ACHN (cell line): ENCODE measurements at regions not wholly inside any gene's neighbourhood (a gene's known extent, or its start where the extent isn't known, plus 50 kb on each side); places are given as distances from the start of the nearest gene placed in this dataset.

Experiments used
- DNase-seq: peaks from one replicate; pipeline ENCODE4 v3.0.0-alpha.2; 2015
- in situ Hi-C: cut with HindIII; loops from 2 replicates; pipeline ENCODE4 v1.10.0; 2017; ENCODE audit warnings: low sequenced_read_pairs, low pct_ligation_motif_present, low pct_unique_long_range_greater_than_20kb

DNA sequence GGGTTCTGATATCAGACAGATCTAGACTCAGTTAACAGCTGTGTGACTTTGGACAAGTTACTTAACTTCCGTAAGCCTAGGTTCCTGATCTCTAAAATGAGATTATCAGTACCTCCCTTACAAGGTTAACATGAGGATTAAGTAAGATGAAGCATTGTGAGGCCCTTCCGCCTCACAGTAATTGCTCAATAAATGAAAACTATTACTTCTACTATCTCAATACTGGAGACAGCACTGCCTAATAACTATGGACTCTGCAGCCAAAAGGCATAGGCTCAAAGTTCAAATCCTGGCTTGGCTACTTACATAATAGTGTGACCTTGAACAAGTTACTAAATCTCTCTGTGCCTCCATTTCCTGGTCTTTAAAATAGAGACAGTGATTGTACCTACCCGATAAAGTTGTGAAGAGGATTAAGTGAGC, 82.0 kb upstream of the ATP11B start:
- no peak for DNase-seq
- in situ Hi-C loops: no loop called here

DNA sequence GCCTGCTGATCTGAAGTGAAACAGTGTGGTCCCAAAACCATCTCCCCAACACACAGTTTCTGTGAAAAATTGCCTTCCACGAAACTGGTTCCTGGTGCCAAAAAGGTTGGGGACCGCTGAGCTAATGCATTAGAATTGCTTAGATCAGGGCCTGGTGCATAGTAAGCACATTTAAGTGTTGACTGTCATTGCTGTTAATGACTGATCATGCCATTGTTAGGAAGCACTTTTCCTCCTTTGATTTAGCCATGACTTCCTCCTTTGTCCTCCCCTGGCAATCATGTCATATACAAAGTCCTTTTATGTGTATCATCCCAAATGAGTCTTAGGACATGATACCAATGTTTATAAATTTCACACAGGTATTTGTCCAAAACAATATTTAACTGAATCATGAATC, 81.5 kb upstream of the ATP11B start:
- no peak for DNase-seq
- in situ Hi-C loops: no loop called here

DNA sequence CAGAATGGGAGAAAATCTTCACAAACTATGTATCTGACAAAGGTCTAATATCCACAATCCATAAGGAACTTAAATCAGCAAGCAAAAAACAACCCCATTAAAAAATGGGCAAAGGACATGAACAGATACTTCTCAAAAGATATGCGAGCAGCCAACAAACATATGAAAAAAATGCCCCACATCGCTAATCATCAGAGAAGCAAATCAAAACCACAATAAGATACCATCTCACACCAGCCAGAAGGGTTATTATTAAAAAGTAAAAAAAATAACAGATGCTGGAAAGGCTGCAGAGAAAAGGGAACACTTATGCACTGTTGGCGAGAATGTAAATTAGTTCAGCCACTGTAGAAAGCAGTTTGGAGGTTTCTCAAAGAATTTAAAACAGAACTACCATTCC, 80.2 kb upstream of the ATP11B start:
- in situ Hi-C loops: no loop called here

DNA sequence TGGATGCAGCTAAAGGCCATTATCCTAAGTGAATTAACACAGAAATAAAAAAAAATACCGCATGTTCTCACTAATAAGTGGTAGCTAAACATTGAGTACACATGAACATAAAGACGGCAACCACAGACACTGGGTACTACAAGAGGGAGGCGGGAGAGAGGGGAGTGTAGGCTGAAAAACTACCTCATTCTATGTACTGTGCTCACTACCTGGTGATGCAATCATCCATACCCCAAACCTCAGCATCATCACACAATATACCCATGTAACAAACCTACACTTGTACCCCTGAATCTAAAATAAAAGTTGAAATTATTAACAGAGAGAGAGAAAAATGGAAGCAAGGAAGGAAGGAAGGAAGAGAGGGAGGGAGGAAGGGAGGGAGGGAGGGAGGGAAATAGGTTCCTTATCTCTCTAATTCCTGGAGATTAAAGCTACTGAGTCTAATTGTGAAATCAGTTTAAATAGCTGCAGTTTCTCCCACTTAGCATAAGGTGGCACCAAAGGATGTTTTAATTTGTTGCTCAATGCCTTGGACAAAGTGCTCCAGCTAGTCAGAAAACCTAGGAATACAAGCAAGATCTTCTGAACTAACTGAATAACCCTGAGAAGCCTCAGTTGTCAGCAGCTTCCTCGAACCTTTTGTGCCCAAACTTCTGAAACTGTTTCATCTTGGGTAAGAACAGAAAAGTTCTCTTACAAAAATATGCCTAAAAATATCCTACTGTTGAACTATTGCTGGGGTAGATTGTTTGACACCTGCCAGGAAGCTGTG, 79.4 kb upstream of the ATP11B start:
- in situ Hi-C loops: no loop called here
- DNase-seq: peak; percentile 64

More for the DNA sequence above, 80.2 kb upstream of the ATP11B start:
- DNase-seq: no peak

DNA sequence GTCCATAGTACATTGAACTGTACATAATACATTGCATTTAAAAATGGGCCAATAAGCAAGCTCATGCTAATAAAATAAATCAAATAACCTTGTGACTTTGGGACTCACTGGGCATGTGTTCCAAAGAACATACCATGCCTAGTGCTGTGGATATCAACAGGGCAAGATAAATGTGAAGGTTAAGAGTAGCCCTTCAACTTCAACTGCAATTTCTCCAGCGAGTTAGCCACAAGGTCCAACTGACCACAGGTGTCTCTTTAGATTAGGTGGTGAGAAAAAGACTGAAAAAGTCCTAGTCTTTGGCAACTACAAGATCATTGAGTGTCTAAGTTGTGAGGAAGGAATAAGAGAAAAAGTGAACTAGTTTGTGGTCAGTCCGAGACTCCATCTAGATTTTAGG, 78.3 kb upstream of the ATP11B start:
- no peak for DNase-seq
- in situ Hi-C loops: no loop called here

DNA sequence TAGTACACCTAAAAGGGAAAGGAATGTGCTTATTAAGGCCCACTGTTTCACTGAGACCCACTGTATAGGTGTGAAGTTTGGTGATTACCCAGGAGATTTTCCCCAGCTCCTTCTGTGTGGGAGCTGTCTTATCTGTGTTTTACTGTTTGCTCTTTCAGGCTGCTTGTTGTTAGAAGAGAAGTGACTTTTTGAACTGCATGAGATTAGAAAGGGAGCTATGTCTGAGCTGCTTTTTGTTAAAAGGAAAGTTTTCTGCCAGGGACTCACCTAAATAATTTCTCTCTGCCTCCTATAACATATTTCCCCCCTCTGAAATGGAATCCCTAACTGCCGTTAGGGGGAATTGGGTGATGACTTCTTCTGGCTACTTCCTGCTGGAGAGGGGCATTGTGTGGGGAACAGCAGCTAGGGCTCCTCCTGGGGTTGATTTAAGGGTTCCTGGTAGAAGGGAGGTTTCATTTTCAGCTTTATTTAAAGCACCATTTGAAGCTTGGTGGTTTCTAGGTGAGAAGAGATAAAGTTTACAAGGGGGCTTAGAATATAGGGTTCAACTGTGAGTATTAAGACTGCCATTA, 77.1 kb upstream of the ATP11B start:
- in situ Hi-C loops: no loop called here
- DNase-seq: no peak

DNA sequence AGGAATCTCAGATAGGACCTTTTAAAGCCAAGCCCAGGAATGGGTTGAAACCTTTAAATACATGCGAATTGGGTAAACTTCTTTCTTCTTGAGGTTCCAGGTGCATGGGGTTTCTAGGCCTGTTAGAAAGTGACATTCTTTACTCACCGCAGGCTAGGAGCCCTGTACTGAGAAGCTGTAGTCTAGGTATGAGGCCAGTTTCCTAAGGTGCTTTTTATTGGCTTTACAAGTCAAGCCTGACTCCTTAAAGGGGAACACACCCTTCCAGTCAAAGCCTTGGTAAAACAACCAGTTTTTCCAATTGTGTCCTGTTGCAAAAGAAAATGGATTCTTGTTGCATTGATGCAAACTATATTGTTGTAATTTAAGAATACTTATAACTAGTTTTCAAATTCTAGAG, 76.1 kb upstream of the ATP11B start:
- DNase-seq: no peak
- in situ Hi-C loops: no loop called here

DNA sequence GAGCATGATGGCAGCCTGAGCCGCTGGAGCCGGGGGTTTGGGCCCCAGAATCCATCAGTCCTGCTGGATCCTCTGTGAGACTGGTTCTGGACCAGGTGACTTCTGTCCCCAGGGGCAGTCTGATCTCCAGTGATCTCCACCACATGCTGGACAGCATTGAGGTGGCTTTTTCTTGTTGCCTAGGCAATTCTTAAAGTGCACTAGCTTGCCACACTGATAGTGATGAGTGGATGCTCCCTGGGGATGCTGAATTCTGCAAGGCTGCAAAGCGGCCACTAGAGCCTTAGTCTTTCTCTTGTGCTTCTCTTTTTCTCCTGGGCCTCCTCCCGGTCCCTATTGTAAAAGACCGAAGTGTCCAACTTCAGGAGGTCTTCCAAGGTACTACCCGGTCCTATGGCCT, 70.4 kb upstream of the ATP11B start:
- DNase-seq: no peak
- in situ Hi-C loops: no loop called here

DNA sequence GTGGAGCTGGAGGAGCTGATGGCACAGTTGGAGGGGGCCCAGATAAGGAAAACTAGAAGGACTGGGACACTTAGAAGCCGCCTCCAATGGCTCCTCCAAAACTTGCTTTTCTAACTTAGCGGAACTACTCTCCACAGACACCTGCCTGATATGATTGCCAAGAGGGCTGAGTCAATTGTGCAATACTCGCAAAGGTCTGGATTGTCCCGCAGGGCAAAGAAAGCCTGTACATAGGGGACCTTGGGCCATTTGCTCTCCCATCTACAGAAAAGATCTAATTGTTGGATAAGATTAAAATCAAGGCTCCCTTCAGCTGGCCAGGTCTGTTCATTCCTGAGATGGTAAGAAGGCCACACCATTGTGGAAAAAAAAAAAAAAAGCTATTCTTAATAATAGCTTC, 69.7 kb upstream of the ATP11B start:
- in situ Hi-C loops: no loop called here
- DNase-seq: no peak

DNA sequence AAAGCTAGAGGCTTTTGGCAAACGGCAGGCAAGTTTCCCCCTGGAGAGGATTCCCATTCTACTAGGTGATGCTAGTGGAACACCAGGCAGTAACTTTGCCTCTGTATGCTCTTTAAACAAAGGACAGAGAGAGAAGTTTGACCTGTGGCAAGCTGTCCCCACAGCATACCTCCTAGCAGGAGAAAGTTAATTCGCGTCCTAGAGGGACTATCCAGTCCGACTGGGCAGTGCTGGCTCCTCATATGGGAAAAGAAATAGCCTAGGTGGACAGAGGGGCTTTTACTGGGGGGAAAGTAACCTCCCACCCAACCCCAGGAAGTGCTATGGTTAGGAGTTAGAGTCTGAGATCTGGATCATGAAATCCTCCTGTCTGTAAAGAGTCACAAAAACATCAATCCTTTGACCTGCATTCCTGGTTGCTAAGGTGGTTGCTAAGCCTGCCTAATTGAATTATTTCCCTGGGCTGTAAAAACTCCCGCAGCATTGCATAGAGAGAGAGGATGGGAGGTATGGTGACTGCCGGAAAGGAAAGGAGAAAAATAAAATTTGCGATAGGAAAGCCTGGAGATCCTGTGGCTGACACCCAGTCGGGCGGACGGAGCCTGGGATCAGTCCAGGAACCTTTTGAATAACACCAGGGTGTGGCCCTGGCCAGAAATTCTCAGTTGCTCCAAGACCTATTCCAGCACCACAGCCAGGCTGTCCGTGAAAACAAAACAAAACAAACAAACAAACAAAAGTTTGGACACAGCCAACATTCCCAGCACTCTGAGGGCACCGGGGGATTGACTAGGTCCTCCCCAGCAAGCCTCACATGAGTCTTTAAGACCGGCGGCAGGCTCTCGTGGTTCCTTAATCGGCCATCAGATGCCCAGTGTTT, 67.7 kb upstream of the ATP11B start:
- no peak for DNase-seq

DNA sequence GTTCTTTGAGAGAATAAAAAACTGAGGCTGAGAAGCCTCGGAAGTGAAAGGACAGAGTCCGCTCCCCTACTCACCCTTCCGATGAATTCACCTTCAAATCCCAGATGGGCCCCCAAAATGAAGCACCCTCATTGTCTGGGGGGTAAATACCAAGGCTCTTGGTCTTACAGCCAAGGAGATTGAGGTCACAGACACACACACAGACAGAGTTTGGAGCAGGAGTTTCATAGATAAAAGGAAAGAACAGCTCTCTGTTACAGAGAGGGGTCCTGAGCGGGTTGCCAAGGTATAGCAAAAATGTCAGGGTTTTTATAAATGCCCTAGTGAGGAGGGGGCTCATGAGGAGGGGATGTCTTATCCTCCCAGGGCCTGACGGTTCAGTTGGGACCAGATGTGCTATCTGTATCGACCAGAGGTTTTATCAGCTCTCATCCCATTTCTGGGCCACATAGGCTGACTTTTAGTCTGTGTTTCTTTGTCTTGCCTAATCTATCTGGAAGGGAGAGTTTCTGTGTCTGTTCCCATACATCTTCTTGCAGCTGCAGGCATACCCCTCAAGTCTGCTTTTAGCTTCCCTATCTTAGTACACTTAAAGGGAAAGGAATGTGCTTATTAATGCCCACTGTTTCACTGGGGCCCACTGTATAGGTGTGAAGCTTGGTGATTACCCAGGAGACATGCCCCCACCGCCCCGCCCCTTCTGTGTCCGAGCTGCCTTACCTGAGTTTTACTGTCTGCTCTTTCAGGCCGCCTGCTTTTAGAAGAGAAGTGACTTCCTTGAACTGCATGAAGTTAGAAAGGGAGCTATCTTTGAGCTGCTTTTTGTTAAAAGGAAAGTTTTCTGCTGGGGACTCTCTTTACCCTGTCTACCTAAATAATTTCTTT, 66.8 kb upstream of the ATP11B start:
- DNase-seq: no peak
- in situ Hi-C loops: no loop called here

More for the DNA sequence above, 67.7 kb upstream of the ATP11B start:
- in situ Hi-C loops: no loop called here

DNA sequence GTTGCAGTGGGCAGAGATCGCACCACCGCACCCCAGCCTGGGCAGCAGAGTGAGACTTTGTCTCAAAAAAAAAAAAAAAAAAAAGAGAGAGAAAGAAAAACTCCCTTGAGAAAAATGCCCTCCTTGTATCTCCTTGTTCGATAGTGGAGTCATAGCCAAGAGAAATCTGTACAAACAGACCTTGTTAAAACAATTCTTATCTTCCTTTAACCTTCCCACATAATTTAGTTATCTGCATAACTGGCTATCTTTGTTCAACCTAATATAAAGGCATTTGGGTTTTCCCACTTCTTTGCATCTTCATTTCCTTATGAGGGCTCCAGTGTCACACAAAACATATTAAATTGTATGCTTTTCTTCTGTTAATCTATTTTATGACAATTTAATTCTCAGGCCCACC, 65.1 kb upstream of the ATP11B start:
- in situ Hi-C loops: no loop called here
- no peak for DNase-seq

DNA sequence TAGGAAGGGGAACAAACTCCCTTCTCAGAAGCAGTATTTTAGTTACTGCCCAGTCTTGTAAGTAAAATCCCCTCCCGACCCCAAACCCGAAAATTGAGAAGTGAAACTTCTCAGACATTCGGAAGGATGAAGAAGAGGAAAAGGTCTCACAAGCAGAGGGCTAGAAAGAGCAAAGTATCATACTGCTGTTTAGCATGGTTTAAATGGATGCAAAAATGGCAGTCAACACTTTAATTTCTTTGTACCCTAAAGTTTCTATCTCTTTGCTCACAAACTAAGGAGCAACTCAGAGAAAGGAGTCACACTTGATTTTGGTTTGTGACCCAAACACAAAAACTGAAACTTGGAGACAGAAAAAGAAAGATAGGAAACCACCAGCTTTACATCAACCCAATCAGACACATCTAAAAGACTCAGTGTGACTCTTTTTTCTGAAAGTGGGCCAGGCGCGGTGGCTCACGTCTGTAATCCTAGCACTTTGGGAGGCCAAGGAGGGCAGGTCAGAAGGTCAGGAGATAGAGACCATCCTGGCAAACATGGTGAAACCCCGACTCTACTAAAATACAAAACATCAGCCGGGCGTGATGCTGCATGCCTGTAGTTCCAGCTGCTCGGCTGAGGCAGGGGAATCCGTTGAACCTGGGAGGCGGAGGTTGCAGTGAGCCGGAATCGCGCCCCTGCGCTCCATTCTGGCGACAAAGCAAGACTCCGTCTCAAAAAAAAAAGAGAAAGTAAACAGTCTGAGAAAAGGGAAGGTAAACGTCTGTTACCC, 63.2 kb upstream of the ATP11B start:
- in situ Hi-C loops: no loop called here
- no peak for DNase-seq

DNA sequence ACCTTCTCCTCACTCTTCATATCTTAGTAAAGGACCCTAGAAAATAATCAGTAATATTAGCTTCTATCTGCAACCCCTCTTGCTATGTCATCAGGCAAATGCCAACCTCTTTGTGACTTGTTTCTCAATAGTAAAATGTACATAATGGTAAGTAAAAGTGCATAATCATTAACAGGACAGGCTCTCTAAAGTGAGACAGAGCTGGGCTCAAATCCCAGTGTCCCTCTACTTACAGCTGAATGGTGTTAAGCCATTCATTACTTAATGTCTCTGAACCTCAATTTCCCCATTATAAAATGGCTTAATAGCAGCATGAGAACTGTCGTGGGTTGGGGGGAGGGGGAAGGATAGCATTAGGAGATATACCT, 62.6 kb upstream of the ATP11B start:
- no peak for DNase-seq
- in situ Hi-C loops: no loop called here

DNA sequence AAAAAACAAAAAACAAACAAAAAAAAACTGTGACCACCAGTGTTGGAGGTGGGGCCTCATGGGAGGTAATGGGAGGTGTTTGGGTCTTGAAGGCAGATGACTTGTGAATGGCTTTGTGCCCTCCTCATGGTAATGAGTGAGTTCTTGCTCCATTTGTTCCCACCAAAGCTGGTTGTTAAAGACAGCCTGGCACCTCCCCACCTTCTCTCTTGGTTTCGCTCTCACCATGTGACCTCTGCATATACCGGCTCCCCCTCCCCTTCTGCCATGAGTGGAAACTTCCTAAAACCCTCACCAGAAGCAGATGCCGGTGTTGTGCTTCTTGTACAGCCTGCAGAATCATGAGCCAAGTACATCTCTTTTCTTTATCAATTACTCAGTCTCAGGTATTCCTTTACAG, 61.5 kb upstream of the ATP11B start:
- no peak for DNase-seq
- in situ Hi-C loops: no loop called here

DNA sequence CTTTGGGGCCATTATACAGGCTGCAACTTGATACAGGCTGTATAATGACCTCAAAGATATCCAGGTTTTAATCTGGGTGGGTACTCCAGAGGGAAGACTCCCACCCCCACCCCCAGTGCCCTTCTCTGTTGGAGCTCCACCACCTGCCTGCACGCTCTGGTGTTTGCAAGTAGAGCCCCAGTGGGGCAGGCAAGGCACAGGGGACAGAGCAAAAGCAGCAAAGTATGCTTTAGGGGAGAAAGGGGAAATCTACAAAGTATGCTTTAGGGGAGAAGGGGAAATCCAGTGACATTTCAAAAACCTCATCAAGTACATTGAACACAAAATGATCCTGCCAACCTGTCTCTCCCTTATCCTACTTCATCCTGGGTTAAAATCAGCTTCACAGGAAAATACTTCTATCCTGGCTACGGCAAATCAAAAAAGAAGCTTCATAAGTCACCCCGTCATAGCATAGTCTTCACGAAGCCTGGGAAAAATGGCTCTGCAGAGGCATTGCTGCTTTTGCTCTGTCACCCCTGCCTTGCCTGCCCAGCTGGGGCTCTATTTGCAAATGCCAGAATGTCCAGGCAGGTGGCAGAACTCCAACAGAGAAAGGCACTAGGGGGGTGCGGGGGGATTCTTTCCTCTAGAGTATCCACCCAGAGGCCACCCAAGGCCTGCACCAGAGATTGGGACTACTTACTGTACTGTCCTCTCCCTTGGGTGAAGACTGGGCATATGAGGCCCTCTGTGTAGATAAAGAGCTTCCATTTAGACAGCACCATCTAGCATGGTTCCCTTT, 60.9 kb upstream of the ATP11B start:
- no peak for DNase-seq
- in situ Hi-C loops: no loop called here

DNA sequence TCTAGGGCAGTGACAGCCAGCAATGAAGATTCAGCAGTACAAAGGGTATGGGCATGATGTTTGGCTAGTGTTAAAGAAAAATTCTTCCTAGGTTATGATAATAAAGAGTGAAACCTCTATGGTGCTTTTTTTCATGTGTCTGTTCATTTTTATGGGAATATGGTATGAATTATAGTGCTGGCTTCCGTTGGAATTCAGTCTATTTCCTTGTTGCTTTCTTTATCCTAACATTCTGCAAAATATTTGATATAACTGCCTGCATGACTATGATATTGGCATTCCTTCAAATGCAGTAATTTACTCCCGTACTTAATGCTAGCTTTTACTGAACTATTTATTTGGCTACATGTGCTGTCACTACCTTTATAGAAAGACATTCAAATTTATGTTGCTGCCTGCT, 57.6 kb upstream of the ATP11B start:
- in situ Hi-C loops: no loop called here
- no peak for DNase-seq
